ENCODE measurements at regions not wholly inside any gene's neighbourhood (a gene's known extent, or its start where the extent isn't known, plus 50 kb on each side); places are given as distances from the start of the nearest gene placed in this dataset.
A peak's percentile ranks its signal among the peaks of the same experiment; 100 is the strongest.

DNA sequence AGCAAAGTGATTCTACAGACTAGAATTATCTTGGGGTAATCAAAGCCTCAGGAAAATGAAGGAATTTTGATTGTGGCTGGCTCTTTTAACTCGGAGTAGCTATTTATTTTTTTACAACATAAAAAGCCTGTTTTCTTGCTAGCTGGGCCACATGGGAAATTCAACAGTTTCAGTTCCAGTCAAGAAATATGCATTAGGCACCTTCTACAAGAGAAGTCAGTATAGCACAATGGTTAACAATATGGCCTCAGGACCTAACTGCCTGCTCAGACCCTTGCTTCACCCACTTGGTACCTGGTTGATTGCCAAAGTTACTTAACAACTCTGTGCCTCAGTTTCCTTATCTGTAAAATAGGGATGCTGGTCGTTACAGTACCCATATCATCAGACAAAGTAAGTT, 586.2 kb downstream of the ZNF608 start:
- WGBS, 2 donors = 78 to 86% methylated on average over 2 of the region's 2 CpGs
- no peak for TF ChIP-seq EP300 (IDR thresholded peaks at IDR 0.05)
- TF ChIP-seq POLR2A (IDR thresholded peaks at IDR 0.05) = no peak
- no peak for TF ChIP-seq POLR2AphosphoS5 (IDR thresholded peaks at IDR 0.05)
- no peak for TF ChIP-seq CTCF (IDR thresholded peaks at IDR 0.05)
- Histone ChIP-seq H3K9me3 (peaks cover 2 to 10% (median 7%) of the 10 kb centered on the region in 4 donors), H3K27ac (no peak overlapping the region), H3K36me3 (no peaks in the 10 kb centered on the region), H3K4me3 (no peak overlapping the region), H3K27me3 (no peaks in the 10 kb centered on the region), H3K4me1 (peaks cover 0 to 8% (median 7%) of the 10 kb centered on the region in 4 donors)
- DNase-seq (no peak), ATAC-seq (ENCODE audit: low FRiP score in 2 of 2) (no peak)

DNA sequence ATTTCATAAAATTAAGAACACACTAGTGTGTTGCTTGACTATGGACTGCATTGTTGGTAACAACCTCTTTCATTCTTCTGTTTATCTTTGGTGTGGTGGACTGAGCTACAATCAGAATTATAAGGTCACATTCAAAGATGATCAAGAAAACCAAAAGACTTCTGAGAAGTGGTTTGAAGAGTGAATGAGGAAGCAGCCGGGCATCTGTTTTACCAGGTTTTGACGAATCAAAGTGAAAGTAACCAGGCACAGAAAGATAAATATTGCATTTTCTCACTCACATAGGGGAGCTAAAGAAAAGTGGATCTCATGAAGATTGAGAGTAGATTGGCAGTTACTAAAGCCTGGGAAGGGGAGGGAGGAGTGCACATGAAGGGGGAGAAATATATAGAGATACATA, 589.1 kb downstream of the ZNF608 start:
- no peaks in the 10 kb centered on the region for H3K27me3 ChIP-seq
- ATAC-seq (ENCODE audit: low FRiP score in 2 of 2) = no peak
- H3K36me3 ChIP-seq = no peaks in the 10 kb centered on the region
- peaks cover 9 to 29% (median 25%) of the 10 kb centered on the region in 4 donors for H3K9me3 ChIP-seq
- DNase-seq = no peak
- peaks cover 0 to 7% (median 0%) of the 10 kb centered on the region in 4 donors for H3K4me1 ChIP-seq
- no peak for TF ChIP-seq CTCF (IDR thresholded peaks at IDR 0.05)
- TF ChIP-seq EP300 (IDR thresholded peaks at IDR 0.05) = no peak
- TF ChIP-seq POLR2AphosphoS5 (IDR thresholded peaks at IDR 0.05) = no peak
- no peak for TF ChIP-seq POLR2A (IDR thresholded peaks at IDR 0.05)
- H3K27ac ChIP-seq = peak overlapping the region in 1 of 4 donors; percentile 64
- peak overlapping the region in 1 of 4 donors; percentile 23 for H3K4me3 ChIP-seq
- WGBS, 2 donors = 3 to 7% methylated on average over 2 of the region's 2 CpGs

- peaks cover 9 to 29% (median 25%) of the 10 kb centered on the region in 4 donors for H3K9me3 ChIP-seq
- H3K27ac ChIP-seq = peak overlapping the region in 1 of 4 donors; percentile 64
- no peak for TF ChIP-seq EP300 (IDR thresholded peaks at IDR 0.05)
- TF ChIP-seq POLR2A (IDR thresholded peaks at IDR 0.05) = no peak
- TF ChIP-seq POLR2AphosphoS5 (IDR thresholded peaks at IDR 0.05) = no peak
- TF ChIP-seq CTCF (IDR thresholded peaks at IDR 0.05) = no peak
- peaks cover 0 to 7% (median 0%) of the 10 kb centered on the region in 4 donors for H3K4me1 ChIP-seq
- no peaks in the 10 kb centered on the region for H3K27me3 ChIP-seq
- H3K36me3 ChIP-seq = no peaks in the 10 kb centered on the region
- DNase-seq = no peak
- ATAC-seq (ENCODE audit: low FRiP score in 2 of 2) = no peak
- H3K4me3 ChIP-seq = no peak overlapping the region
- whole genome bisulfite sequencing, 2 donors = 27 to 35% methylated on average over 4 of the region's 4 CpGs
These were observed 589.9 kb downstream of the ZNF608 start for GRCh38 chr5:124156415-124156996.

DNA sequence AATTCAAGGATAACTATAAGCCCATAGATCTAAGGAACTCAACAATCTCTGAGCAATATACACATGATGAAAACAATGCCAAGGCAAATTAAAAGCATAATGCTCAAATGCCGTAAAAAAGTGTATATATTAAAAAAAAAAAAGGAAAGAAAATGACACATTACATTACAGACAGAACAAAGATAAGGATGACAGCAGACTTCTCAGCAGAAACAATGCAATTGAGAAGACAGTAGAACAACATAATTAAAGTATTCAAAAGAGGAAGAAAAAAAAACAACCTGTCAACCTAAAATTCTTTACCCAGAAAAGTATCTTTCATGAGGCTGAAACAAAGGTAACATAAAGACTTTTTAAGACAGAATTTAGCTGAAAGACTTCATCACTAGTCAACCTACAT, 591.7 kb downstream of the ZNF608 start:
- TF ChIP-seq POLR2AphosphoS5 (IDR thresholded peaks at IDR 0.05) = no peak
- TF ChIP-seq EP300 (IDR thresholded peaks at IDR 0.05) = no peak
- TF ChIP-seq POLR2A (IDR thresholded peaks at IDR 0.05) = no peak
- no peak for TF ChIP-seq CTCF (IDR thresholded peaks at IDR 0.05)
- ATAC-seq (ENCODE audit: low FRiP score in 2 of 2) = no peak
- no peak for DNase-seq
- Histone ChIP-seq H3K27ac (no peak overlapping the region), H3K36me3 (no peaks in the 10 kb centered on the region), H3K4me3 (no peak overlapping the region), H3K9me3 (peaks cover 9 to 29% (median 25%) of the 10 kb centered on the region in 4 donors), H3K27me3 (no peaks in the 10 kb centered on the region), H3K4me1 (peaks cover 0 to 7% (median 0%) of the 10 kb centered on the region in 4 donors)
- WGBS, 2 donors = 0 to 65% methylated on average over 1 of the region's 1 CpG

GRCh38 chr5:124153588-124153987, 592.9 kb downstream of the ZNF608 start:
- ATAC-seq (ENCODE audit: low FRiP score in 2 of 2) (no peak), DNase-seq (no peak)
- Histone ChIP-seq H3K9me3 (peaks cover 9 to 29% (median 25%) of the 10 kb centered on the region in 4 donors), H3K27ac (no peak overlapping the region), H3K4me3 (no peak overlapping the region), H3K36me3 (no peaks in the 10 kb centered on the region), H3K4me1 (peaks cover 0 to 7% (median 0%) of the 10 kb centered on the region in 4 donors), H3K27me3 (no peaks in the 10 kb centered on the region)
- TF ChIP-seq POLR2A (IDR thresholded peaks at IDR 0.05) = no peak
- TF ChIP-seq POLR2AphosphoS5 (IDR thresholded peaks at IDR 0.05) = no peak
- TF ChIP-seq EP300 (IDR thresholded peaks at IDR 0.05) = no peak
- TF ChIP-seq CTCF (IDR thresholded peaks at IDR 0.05) = no peak
- WGBS, 2 donors = 93 to 94% methylated on average over 1 of the region's 1 CpG
